WTC11 (cell line): ENCODE measurements at regions not wholly inside any gene's neighbourhood (a gene's known extent, or its start where the extent isn't known, plus 50 kb on each side); places are given as distances from the start of the nearest gene placed in this dataset.

Source experiments
- ATAC-seq: fragments of 200-7000 bp; cut with Tn5 transposase; 2 replicates; pipeline ENCODE4 v1.10.0; 2021; ENCODE audit warnings: mild to moderate bottlenecking, moderate library complexity
- CTCF ChIA-PET: fragments of 300-600 bp; sonication (Branson Sonifier 250); formaldehyde crosslinking; loops from one replicate; lab custom pipeline; 2021; ENCODE audit warnings: antibody characterized with exemption; lab: Charles Lee
- POLR2A ChIA-PET: fragments of 350-600 bp; sonication (Branson Sonifier 250); formaldehyde crosslinking; loops from one replicate; lab custom pipeline; 2021; ENCODE audit warnings: antibody characterized with exemption; lab: Charles Lee
- DNase-seq: peaks from one replicate; pipeline ENCODE4 v3.0.0; 2021; ENCODE audit warnings: low spot score
- H3K27ac Mint-ChIP-seq: 2 replicates; pipeline ENCODE4 v1.8.0; 2021; ENCODE audit warnings: mixed read lengths
- H3K27me3 Mint-ChIP-seq: 2 replicates; pipeline ENCODE4 v1.8.0; 2021; ENCODE audit warnings: low read depth, mild to moderate bottlenecking, moderate library complexity, mixed read lengths
- H3K36me3 Mint-ChIP-seq: 2 replicates; pipeline ENCODE4 v1.8.0; 2021; ENCODE audit warnings: mixed read lengths
- H3K4me1 Mint-ChIP-seq: 2 replicates; pipeline ENCODE4 v1.8.0; 2022; ENCODE audit warnings: mixed read lengths
- H3K4me3 Mint-ChIP-seq: 2 replicates; pipeline ENCODE4 v1.8.0; 2021; ENCODE audit warnings: mild to moderate bottlenecking, moderate library complexity, mixed read lengths
- H3K9me3 Mint-ChIP-seq: 2 replicates; pipeline ENCODE4 v1.8.0; 2021; ENCODE audit warnings: mixed read lengths
- JAZF1 ChIP-seq: fragments of 250-450 bp; sonication (Bioruptor Pico); IDR thresholded peaks from 2 replicates; pipeline ENCODE4 v1.9.0; 2021; ENCODE audit warnings: moderate library complexity, mild to moderate bottlenecking, inconsistent platforms
- MXD4 ChIP-seq: fragments of 250-450 bp; sonication (Bioruptor Pico); IDR thresholded peaks from 2 replicates; pipeline ENCODE4 v1.8.0; 2021; ENCODE audit warnings: mild to moderate bottlenecking, moderate library complexity, borderline replicate concordance
- SP1 ChIP-seq: sonication (generic); formaldehyde crosslinking; conservative IDR thresholded peaks from 2 replicates; pipeline ENCODE4 v1.8.1; 2022; ENCODE audit warnings: missing genetic modification reagents
- TP53 ChIP-seq: sonication (generic); formaldehyde crosslinking; IDR thresholded peaks from 2 replicates; pipeline ENCODE4 v1.8.1; 2023; ENCODE audit warnings: mild to moderate bottlenecking, missing genetic modification reagents
- ZNF317 ChIP-seq: sonication (generic); formaldehyde crosslinking; IDR thresholded peaks from 2 replicates; pipeline ENCODE4 v1.8.1; 2023; ENCODE audit warnings: low read depth, mild to moderate bottlenecking, moderate library complexity, missing genetic modification reagents, borderline replicate concordance
- TF ChIP-seq, protein P1 (sequence below): sonication (generic); formaldehyde crosslinking; IDR thresholded peaks from 2 replicates; pipeline ENCODE4 v1.8.1; 2022; ENCODE audit warnings: low read depth, mild to moderate bottlenecking, moderate library complexity, missing genetic modification reagents, borderline replicate concordance
- TF ChIP-seq, protein P2 (sequence below): sonication (generic); formaldehyde crosslinking; IDR thresholded peaks from 2 replicates; pipeline ENCODE4 v1.8.0; 2022; ENCODE audit warnings: mild to moderate bottlenecking, missing genetic modification reagents
- TF ChIP-seq, protein P3 (sequence below): sonication (generic); formaldehyde crosslinking; IDR thresholded peaks from 2 replicates; pipeline ENCODE4 v1.8.0; 2023; ENCODE audit warnings: missing genetic modification reagents, mild to moderate bottlenecking, borderline replicate concordance
- TF ChIP-seq, protein P4 (sequence below): fragments of 250-450 bp; sonication (Bioruptor Pico); conservative IDR thresholded peaks from 2 replicates; pipeline ENCODE4 v1.9.0; 2021; ENCODE audit warnings: mild to moderate bottlenecking
- TF ChIP-seq, protein P5 (sequence below): sonication (generic); formaldehyde crosslinking; IDR thresholded peaks from 2 replicates; pipeline ENCODE4 v1.8.1; 2022; ENCODE audit warnings: mild to moderate bottlenecking, moderate library complexity, missing genetic modification reagents
- TF ChIP-seq, protein P6 (sequence below): fragments of 250-450 bp; sonication (Bioruptor Pico); IDR thresholded peaks from 2 replicates; pipeline ENCODE4 v1.9.0; 2021; ENCODE audit warnings: mild to moderate bottlenecking
- TF ChIP-seq, protein P7 (sequence below): sonication (generic); formaldehyde crosslinking; IDR thresholded peaks from 2 replicates; pipeline ENCODE4 v1.8.0; 2022; ENCODE audit warnings: mild to moderate bottlenecking, missing genetic modification reagents
- TF ChIP-seq, protein P8 (sequence below): fragments of 250-450 bp; sonication (Bioruptor Pico); IDR thresholded peaks from 2 replicates; pipeline ENCODE4 v1.8.0; 2021; ENCODE audit warnings: mild to moderate bottlenecking

DNA sequence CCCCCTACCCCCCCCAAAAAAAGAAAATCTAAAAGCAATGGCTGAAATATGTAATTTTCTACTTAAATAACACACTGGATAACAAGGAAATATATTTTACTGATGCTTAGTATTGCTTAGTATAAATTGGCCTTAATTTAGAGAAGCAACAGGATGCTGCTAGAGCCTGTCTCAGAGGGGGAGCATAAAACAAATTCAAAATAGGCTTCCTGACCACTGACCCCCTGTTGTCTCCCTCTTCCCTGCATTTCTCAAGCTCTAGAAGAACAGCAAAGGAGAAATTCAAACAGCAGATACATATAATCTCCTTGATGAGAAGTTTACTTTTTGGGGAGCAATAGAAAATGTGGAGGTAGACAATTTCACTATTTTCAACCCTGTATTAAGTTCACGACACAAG lies 631.1 kb upstream of the GJE1 start:
- POLR2A ChIA-PET: no interaction called here

DNA sequence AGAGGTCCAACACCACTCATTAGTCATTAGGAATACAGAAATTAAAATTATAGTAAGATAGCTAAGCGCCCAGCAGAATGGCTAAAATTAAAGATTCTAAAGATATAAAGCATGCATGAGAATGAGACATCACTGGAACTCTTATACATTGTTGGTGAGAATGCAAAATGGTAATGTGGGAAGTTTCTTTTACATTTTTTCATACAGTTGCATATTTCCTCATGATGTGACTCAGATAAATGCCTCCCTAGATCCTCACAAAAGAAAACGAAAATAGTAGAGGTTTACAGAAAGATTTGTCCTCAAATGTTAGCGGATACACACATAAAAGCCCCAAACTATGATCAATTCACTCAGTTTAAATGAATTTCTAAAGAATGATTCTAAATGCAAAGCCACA lies 633.7 kb upstream of the GJE1 start:
- Mint-ChIP-seq H3K36me3 (peaks cover 48% of the 10 kb centered on the region), H3K27me3 (no peaks in the 10 kb centered on the region), H3K9me3 (peaks cover 53% of the 10 kb centered on the region), H3K4me1 (peaks cover 32% of the 10 kb centered on the region), H3K4me3 (no peak overlapping the region), H3K27ac (no peak overlapping the region)
- ATAC-seq (no peak), DNase-seq (no peak)
- CTCF ChIA-PET: no interaction called here
- POLR2A ChIA-PET: no interaction called here
- TF ChIP-seq, protein P1, sequence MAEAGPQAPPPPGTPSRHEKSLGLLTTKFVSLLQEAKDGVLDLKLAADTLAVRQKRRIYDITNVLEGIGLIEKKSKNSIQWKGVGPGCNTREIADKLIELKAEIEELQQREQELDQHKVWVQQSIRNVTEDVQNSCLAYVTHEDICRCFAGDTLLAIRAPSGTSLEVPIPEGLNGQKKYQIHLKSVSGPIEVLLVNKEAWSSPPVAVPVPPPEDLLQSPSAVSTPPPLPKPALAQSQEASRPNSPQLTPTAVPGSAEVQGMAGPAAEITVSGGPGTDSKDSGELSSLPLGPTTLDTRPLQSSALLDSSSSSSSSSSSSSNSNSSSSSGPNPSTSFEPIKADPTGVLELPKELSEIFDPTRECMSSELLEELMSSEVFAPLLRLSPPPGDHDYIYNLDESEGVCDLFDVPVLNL (CRISPR knock-in tag): no peak
- TF ChIP-seq, protein P2, sequence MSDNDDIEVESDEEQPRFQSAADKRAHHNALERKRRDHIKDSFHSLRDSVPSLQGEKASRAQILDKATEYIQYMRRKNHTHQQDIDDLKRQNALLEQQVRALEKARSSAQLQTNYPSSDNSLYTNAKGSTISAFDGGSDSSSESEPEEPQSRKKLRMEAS (CRISPR knock-in tag): no peak
- TF ChIP-seq, protein P3, sequence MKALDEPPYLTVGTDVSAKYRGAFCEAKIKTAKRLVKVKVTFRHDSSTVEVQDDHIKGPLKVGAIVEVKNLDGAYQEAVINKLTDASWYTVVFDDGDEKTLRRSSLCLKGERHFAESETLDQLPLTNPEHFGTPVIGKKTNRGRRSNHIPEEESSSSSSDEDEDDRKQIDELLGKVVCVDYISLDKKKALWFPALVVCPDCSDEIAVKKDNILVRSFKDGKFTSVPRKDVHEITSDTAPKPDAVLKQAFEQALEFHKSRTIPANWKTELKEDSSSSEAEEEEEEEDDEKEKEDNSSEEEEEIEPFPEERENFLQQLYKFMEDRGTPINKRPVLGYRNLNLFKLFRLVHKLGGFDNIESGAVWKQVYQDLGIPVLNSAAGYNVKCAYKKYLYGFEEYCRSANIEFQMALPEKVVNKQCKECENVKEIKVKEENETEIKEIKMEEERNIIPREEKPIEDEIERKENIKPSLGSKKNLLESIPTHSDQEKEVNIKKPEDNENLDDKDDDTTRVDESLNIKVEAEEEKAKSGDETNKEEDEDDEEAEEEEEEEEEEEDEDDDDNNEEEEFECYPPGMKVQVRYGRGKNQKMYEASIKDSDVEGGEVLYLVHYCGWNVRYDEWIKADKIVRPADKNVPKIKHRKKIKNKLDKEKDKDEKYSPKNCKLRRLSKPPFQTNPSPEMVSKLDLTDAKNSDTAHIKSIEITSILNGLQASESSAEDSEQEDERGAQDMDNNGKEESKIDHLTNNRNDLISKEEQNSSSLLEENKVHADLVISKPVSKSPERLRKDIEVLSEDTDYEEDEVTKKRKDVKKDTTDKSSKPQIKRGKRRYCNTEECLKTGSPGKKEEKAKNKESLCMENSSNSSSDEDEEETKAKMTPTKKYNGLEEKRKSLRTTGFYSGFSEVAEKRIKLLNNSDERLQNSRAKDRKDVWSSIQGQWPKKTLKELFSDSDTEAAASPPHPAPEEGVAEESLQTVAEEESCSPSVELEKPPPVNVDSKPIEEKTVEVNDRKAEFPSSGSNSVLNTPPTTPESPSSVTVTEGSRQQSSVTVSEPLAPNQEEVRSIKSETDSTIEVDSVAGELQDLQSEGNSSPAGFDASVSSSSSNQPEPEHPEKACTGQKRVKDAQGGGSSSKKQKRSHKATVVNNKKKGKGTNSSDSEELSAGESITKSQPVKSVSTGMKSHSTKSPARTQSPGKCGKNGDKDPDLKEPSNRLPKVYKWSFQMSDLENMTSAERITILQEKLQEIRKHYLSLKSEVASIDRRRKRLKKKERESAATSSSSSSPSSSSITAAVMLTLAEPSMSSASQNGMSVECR: no peak
- TF ChIP-seq, protein P4, sequence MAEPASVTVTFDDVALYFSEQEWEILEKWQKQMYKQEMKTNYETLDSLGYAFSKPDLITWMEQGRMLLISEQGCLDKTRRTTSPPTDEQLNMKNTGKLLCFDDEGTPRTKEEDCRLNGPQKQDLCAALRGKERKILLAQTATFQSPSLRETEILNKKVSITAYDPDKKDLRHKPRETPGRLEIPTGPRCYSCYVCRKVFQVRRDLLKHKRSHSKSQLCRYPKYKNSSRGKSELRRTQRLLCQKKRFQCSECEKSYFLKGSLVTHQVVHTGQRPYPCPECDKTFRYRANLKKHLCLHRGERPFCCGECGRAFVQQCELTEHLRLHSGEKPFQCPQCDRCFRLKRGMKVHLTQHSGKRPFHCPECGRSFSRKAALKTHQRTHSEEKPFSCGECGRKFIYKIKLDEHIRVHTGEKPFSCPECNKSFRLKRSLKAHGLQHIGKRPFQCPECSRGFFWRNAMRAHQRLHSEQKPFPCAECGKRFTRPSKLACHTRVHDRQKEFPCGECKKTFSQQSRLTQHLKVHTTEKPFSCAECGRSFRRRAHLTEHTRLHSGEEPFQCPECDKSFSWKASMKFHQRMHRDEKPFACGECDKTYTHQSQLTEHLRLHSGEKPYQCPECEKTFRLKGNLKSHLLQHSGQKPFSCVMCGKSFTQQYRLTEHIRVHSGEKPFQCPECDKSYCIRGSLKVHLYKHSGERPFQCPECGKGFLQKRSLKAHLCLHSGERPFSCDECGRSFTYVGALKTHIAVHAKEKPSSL: no peak
- TF ChIP-seq, protein P5, sequence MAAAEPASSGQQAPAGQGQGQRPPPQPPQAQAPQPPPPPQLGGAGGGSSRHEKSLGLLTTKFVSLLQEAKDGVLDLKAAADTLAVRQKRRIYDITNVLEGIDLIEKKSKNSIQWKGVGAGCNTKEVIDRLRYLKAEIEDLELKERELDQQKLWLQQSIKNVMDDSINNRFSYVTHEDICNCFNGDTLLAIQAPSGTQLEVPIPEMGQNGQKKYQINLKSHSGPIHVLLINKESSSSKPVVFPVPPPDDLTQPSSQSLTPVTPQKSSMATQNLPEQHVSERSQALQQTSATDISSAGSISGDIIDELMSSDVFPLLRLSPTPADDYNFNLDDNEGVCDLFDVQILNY (CRISPR knock-in tag): no peak

More for the DNA sequence above, 631.1 kb upstream of the GJE1 start:
- Mint-ChIP-seq H3K27me3 (peaks cover 4% of the 10 kb centered on the region), H3K36me3 (peaks cover 60% of the 10 kb centered on the region), H3K27ac (peak overlapping the region; percentile 29; the same call in 1 of the 2 replicates), H3K4me1 (peaks cover 29% of the 10 kb centered on the region), H3K9me3 (peaks cover 62% of the 10 kb centered on the region), H3K4me3 (no peak overlapping the region)
- peak; percentile 71 for ATAC-seq
- DNase-seq: no peak
- CTCF ChIA-PET: no interaction called here
- TF ChIP-seq, protein P6, sequence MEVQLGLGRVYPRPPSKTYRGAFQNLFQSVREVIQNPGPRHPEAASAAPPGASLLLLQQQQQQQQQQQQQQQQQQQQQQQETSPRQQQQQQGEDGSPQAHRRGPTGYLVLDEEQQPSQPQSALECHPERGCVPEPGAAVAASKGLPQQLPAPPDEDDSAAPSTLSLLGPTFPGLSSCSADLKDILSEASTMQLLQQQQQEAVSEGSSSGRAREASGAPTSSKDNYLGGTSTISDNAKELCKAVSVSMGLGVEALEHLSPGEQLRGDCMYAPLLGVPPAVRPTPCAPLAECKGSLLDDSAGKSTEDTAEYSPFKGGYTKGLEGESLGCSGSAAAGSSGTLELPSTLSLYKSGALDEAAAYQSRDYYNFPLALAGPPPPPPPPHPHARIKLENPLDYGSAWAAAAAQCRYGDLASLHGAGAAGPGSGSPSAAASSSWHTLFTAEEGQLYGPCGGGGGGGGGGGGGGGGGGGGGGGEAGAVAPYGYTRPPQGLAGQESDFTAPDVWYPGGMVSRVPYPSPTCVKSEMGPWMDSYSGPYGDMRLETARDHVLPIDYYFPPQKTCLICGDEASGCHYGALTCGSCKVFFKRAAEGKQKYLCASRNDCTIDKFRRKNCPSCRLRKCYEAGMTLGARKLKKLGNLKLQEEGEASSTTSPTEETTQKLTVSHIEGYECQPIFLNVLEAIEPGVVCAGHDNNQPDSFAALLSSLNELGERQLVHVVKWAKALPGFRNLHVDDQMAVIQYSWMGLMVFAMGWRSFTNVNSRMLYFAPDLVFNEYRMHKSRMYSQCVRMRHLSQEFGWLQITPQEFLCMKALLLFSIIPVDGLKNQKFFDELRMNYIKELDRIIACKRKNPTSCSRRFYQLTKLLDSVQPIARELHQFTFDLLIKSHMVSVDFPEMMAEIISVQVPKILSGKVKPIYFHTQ: no peak
- TF ChIP-seq JAZF1 (CRISPR knock-in tag) (no peak), TP53 (CRISPR knock-in tag) (no peak), ZNF317 (CRISPR knock-in tag) (no peak), SP1 (no peak), MXD4 (CRISPR knock-in tag) (no peak)
- TF ChIP-seq, protein P2 (CRISPR knock-in tag): no peak
- TF ChIP-seq, protein P1 (CRISPR knock-in tag): no peak
- TF ChIP-seq, protein P7, sequence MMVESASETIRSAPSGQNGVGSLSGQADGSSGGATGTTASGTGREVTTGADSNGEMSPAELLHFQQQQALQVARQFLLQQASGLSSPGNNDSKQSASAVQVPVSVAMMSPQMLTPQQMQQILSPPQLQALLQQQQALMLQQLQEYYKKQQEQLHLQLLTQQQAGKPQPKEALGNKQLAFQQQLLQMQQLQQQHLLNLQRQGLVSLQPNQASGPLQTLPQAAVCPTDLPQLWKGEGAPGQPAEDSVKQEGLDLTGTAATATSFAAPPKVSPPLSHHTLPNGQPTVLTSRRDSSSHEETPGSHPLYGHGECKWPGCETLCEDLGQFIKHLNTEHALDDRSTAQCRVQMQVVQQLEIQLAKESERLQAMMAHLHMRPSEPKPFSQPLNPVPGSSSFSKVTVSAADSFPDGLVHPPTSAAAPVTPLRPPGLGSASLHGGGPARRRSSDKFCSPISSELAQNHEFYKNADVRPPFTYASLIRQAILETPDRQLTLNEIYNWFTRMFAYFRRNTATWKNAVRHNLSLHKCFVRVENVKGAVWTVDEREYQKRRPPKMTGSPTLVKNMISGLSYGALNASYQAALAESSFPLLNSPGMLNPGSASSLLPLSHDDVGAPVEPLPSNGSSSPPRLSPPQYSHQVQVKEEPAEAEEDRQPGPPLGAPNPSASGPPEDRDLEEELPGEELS (CRISPR knock-in tag): no peak
- TF ChIP-seq, protein P8, sequence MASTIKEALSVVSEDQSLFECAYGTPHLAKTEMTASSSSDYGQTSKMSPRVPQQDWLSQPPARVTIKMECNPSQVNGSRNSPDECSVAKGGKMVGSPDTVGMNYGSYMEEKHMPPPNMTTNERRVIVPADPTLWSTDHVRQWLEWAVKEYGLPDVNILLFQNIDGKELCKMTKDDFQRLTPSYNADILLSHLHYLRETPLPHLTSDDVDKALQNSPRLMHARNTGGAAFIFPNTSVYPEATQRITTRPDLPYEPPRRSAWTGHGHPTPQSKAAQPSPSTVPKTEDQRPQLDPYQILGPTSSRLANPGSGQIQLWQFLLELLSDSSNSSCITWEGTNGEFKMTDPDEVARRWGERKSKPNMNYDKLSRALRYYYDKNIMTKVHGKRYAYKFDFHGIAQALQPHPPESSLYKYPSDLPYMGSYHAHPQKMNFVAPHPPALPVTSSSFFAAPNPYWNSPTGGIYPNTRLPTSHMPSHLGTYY: no peak
